Mesothelial cell of epicardium (in vitro differentiated cells): ENCODE measurements at regions not wholly inside any gene's neighbourhood (a gene's known extent, or its start where the extent isn't known, plus 50 kb on each side); places are given as distances from the start of the nearest gene placed in this dataset.

Source experiments
- DNase-seq, 2 experiments: peaks; one replicate each; pipeline ENCODE4 v3.0.0; 2021; ENCODE audit warnings: low spot score in 2 of 2; ENCODE audit not compliant: unreplicated experiment in 2 of 2
- H3K27ac Mint-ChIP-seq: 2 replicates; pipeline ENCODE4 v1.8.0; 2021; ENCODE audit warnings: mixed read lengths
- H3K27me3 Mint-ChIP-seq: 2 replicates; pipeline ENCODE4 v1.8.0; 2021; ENCODE audit warnings: low read depth, mixed read lengths
- H3K36me3 Mint-ChIP-seq: 2 replicates; pipeline ENCODE4 v1.8.0; 2021; ENCODE audit warnings: mixed read lengths
- H3K4me1 Mint-ChIP-seq: 2 replicates; pipeline ENCODE4 v1.8.0; 2021; ENCODE audit warnings: mixed read lengths
- H3K4me3 Mint-ChIP-seq: 2 replicates; pipeline ENCODE4 v1.8.0; 2021; ENCODE audit warnings: mild to moderate bottlenecking, moderate library complexity, mixed read lengths
- H3K9me3 Mint-ChIP-seq: 2 replicates; pipeline ENCODE4 v1.8.0; 2021; ENCODE audit warnings: mixed read lengths
- TF ChIP-seq, protein P1 (sequence below): fragments of 200-600 bp; sonication (generic); IDR thresholded peaks from one replicate; pipeline ENCODE4 v1.5.0; 2021; ENCODE audit warnings: antibody characterized with exemption; ENCODE audit not compliant: unreplicated experiment

DNA sequence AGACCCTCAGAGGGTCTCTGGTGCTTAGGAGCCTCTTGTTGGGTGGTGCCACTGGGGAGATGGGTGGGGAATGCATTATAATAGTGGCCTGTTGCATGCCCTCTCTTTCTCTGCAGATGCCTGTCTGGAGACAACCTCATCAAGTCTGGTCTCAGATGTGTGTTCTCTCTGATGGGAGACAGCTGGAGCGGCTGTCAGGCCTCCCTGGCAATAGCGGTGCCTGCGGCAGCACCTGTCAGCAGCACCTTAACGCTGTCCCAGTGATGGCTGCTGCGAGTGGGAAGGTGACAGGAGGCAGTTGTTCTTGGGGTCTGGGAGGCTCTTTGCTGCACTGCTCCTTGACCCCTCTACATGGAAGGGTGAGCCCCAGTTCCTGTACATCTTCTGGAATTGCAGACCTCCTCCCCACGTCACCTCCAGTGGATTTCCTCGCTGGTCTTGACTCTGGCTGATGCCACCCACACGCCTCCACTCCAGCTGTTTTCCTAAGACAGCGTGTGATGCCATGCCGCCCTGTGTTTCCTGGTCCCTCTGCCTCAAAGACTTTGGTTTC lies 63.3 kb upstream of the BLCAP start:
- Mint-ChIP-seq H3K36me3 (no peaks in the 10 kb centered on the region), H3K9me3 (peaks cover 13% of the 10 kb centered on the region), H3K27me3 (peaks cover 57% of the 10 kb centered on the region), H3K4me1 (no peaks in the 10 kb centered on the region), H3K27ac (no peak overlapping the region), H3K4me3 (no peak overlapping the region)
- TF ChIP-seq, protein P1, sequence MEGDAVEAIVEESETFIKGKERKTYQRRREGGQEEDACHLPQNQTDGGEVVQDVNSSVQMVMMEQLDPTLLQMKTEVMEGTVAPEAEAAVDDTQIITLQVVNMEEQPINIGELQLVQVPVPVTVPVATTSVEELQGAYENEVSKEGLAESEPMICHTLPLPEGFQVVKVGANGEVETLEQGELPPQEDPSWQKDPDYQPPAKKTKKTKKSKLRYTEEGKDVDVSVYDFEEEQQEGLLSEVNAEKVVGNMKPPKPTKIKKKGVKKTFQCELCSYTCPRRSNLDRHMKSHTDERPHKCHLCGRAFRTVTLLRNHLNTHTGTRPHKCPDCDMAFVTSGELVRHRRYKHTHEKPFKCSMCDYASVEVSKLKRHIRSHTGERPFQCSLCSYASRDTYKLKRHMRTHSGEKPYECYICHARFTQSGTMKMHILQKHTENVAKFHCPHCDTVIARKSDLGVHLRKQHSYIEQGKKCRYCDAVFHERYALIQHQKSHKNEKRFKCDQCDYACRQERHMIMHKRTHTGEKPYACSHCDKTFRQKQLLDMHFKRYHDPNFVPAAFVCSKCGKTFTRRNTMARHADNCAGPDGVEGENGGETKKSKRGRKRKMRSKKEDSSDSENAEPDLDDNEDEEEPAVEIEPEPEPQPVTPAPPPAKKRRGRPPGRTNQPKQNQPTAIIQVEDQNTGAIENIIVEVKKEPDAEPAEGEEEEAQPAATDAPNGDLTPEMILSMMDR = no peak
- DNase-seq = no peak

DNA sequence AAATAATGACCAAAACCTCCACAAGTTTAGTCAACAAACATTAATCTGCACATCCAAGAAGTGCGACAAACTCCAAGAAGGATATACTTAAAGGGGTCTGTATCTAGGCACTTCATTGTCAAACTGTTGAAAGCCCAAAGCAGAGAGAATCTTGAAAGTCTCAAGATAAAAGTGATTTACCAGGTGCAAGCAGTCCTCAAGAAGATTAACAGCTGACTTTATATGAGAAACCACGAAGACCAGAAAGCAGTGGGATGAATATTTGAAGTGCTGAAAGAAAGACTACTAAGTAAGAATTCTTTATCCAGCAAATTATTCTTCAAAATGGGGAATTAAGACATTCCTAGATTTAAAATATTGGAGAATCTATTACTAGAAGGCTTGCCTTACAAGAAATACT lies 58.4 kb upstream of the BLCAP start:
- no peak for DNase-seq
- no peak overlapping the region for H3K4me3 Mint-ChIP-seq
- H3K27me3 Mint-ChIP-seq = peaks cover 51% of the 10 kb centered on the region
- H3K9me3 Mint-ChIP-seq = peaks cover 17% of the 10 kb centered on the region
- TF ChIP-seq, protein P1 = no peak
- no peaks in the 10 kb centered on the region for H3K4me1 Mint-ChIP-seq
- no peak overlapping the region for H3K27ac Mint-ChIP-seq
- H3K36me3 Mint-ChIP-seq = no peaks in the 10 kb centered on the region

DNA sequence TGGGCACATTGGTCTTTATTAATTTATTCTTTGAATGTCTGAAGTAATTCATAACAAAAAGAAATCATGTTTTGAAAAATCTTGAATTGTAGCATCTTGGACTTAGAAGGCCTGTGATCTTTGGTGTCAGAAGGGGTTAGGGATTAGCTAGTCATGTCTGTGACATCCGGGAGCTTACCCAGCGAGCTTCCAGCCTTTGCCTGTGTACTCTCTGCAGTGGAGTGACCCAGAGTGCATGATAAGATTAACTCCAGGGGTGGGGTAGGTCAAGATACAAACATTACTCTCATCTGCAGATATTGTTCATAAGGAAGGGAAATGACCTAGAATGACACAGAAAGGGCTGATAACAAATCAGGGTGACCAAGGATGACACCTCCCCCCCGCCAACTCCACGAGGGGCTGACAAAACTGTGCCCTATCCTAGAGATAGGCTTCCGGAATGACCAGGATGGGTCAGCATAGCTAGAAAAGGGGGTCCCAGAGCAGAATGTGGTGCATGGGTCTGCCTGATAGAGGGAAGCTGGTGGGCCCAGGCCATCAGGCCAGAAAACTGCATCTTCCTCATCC lies 56.6 kb upstream of the BLCAP start:
- no peak for DNase-seq
- no peak overlapping the region for H3K4me3 Mint-ChIP-seq
- no peaks in the 10 kb centered on the region for H3K36me3 Mint-ChIP-seq
- no peaks in the 10 kb centered on the region for H3K4me1 Mint-ChIP-seq
- peaks cover 17% of the 10 kb centered on the region for H3K9me3 Mint-ChIP-seq
- peaks cover 52% of the 10 kb centered on the region for H3K27me3 Mint-ChIP-seq
- TF ChIP-seq, protein P1 = no peak
- H3K27ac Mint-ChIP-seq = no peak overlapping the region

DNA sequence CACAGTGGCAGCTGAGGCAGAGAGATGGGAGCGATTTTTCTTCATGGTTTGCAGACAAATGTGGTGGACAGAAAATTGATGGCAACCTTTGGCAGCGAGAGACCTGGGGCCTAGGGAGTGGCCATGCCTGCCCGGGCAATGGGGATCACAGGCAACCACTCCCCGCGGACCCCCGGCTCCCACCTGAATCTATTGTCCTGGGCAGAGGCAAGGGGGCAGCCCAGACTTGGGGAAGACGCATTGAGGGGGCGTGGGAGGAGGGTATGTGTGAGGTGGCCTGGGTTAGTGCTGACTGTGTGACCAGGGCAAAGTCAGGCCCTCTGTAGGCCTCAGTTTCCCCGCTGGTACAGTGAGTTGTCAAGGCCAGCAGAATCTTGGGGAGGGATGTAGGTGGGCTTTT lies 53.6 kb upstream of the BLCAP start:
- H3K27me3 Mint-ChIP-seq = peaks cover 73% of the 10 kb centered on the region
- TF ChIP-seq, protein P1 = no peak
- peaks cover 7% of the 10 kb centered on the region for H3K9me3 Mint-ChIP-seq
- no peak overlapping the region for H3K27ac Mint-ChIP-seq
- DNase-seq = no peak
- H3K4me3 Mint-ChIP-seq = no peak overlapping the region
- H3K4me1 Mint-ChIP-seq = no peaks in the 10 kb centered on the region
- no peaks in the 10 kb centered on the region for H3K36me3 Mint-ChIP-seq

DNA sequence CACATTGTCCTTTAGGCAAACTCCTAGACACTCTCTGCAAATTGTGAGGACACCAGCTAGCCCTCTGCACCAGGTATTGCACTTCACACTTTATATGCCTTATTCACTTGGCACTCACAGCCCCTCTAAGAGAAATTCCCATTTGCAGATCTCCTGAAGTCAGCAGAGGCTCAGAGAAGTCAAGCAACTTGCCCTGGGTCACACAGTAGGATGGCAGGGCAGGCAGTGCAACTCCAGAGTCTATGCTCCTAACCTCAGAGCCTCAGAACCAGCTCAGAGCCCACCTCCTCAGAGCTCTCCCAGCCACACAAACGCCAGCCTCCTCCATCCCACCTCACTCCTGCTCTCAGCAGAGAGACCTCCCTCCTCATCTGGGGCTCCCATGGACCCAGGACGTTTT lies 52.4 kb upstream of the BLCAP start:
- Mint-ChIP-seq H3K4me3 (no peak overlapping the region), H3K4me1 (no peaks in the 10 kb centered on the region), H3K27ac (no peak overlapping the region), H3K27me3 (peaks cover 63% of the 10 kb centered on the region), H3K36me3 (no peaks in the 10 kb centered on the region), H3K9me3 (no peaks in the 10 kb centered on the region)
- no peak for DNase-seq
- TF ChIP-seq, protein P1 = no peak
